Fibroblast of villous mesenchyme (primary cell): ENCODE measurements at regions not wholly inside any gene's neighbourhood (a gene's known extent, or its start where the extent isn't known, plus 50 kb on each side); places are given as distances from the start of the nearest gene placed in this dataset.

Experiments used
- DNase-seq: peaks from one replicate; pipeline ENCODE4 v3.0.0-alpha.2; 2010; ENCODE audit warnings: low read depth
- H3K4me3 ChIP-seq: 2 replicates; pipeline ENCODE4 v1.5.1; 2011; ENCODE audit warnings: low read depth, mild to moderate bottlenecking, low read length
- TF ChIP-seq, protein P1 (sequence below): IDR thresholded peaks from 2 replicates; pipeline ENCODE4 v1.5.1; 2012; ENCODE audit warnings: low read depth, mild to moderate bottlenecking, low read length; ENCODE audit not compliant: insufficient read depth

DNA sequence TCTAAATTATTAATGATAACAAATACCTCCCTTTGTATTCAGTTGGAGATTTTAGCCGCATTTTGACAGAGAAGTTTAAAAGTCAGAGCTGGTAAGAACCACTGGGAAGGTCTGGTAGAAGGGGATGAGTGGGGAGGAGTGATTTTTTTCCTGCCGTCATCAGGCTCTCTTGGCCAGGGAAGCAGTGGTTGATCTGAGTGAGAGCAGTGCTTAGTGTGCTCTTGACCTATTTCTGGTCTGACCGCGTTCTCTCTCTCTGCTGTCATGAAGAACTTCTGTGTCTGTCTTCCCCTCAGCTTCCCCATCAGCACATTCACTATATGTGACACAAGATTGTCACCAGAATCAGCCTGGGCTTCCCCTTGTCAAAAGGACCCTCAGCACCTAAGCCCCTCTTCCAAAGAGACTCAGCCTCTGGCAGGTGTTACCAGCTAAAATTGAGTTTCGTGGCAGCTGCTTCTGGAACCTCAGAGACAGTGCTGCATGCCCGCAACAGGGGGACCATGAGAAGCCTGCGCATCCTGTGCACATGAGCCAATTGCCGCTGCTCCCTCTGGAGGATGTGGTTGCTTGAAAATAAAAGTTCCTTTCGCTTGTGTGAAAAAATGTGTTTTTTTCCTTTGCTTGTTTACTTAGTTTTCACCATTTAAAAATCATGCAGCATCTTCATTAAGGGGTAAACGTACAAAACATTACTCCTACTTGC lies 268.9 kb downstream of the C4orf33 start:
- TF ChIP-seq, protein P1, sequence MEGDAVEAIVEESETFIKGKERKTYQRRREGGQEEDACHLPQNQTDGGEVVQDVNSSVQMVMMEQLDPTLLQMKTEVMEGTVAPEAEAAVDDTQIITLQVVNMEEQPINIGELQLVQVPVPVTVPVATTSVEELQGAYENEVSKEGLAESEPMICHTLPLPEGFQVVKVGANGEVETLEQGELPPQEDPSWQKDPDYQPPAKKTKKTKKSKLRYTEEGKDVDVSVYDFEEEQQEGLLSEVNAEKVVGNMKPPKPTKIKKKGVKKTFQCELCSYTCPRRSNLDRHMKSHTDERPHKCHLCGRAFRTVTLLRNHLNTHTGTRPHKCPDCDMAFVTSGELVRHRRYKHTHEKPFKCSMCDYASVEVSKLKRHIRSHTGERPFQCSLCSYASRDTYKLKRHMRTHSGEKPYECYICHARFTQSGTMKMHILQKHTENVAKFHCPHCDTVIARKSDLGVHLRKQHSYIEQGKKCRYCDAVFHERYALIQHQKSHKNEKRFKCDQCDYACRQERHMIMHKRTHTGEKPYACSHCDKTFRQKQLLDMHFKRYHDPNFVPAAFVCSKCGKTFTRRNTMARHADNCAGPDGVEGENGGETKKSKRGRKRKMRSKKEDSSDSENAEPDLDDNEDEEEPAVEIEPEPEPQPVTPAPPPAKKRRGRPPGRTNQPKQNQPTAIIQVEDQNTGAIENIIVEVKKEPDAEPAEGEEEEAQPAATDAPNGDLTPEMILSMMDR = no peak
- H3K4me3 ChIP-seq = no peak overlapping the region
- DNase-seq = no peak

DNA sequence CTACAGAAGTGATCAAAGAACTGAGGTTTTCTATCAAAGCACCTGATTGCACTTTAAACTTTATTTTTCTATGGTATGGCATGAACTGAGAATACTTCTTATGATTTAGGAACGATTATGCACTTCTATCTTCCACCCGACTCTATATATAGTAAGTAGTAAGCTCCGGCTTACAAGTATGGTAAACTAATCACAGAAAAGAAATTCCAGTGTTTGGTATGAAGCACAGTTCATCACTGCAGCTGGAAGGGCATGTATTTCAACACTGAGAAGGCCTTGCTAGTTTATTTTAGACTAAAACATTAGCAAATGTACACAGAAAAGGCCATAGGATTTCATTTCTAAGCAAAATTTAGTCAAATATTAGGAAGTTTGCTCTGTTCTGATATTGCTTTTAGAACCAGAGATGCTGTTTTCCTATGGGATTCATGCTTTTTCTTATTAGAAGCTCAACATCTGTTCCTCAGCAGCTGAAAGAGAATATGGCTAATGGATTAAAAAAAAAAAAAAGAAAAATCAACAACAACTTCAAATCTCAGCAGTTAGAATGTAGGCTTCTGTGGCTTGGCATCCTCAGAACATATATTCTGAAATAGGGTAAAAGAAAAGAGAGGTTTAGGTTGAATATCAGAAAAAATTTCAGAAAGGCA lies 273.5 kb downstream of the C4orf33 start:
- no peak overlapping the region for H3K4me3 ChIP-seq
- TF ChIP-seq, protein P1 = no peak
- DNase-seq = no peak

DNA sequence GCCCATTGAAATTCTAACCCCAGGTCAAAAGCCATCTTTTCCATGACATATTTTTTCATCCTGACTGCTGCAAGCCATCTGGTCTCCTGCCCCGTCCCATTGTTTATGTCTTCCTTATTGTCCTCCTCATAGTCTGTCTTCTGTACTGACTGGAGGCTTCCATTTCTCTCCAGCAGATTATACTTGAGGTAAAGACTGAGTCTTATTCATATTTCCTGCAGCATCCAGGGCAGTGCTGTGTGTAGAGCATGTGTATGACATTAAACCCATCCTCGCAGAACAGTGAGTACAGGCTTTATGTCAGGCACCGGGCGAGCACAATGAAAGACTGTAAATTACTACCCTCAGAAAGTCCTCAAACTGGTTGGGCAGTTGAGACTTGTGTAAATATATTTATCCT lies 275.1 kb downstream of the C4orf33 start:
- TF ChIP-seq, protein P1 = no peak
- no peak for DNase-seq
- no peak overlapping the region for H3K4me3 ChIP-seq

DNA sequence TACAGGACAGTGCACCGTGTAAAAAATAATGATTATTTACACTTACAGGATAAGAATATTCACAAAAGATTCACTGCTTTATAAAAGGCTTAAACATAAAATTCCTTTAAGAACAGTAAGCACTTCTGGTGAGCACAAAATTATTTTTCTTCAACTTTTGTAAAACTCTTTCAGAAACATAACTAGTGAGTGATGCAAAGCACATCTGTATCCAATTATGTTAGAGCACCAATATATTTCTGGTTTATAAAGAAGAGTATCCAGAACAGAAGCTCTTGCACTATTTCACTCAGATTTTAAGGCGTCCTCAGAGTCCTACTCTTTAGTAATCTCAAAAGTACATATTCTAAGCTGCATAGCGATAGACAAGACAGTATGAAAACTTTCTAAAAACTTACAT lies 276.0 kb downstream of the C4orf33 start:
- DNase-seq = no peak
- TF ChIP-seq, protein P1 = no peak
- H3K4me3 ChIP-seq = no peak overlapping the region

DNA sequence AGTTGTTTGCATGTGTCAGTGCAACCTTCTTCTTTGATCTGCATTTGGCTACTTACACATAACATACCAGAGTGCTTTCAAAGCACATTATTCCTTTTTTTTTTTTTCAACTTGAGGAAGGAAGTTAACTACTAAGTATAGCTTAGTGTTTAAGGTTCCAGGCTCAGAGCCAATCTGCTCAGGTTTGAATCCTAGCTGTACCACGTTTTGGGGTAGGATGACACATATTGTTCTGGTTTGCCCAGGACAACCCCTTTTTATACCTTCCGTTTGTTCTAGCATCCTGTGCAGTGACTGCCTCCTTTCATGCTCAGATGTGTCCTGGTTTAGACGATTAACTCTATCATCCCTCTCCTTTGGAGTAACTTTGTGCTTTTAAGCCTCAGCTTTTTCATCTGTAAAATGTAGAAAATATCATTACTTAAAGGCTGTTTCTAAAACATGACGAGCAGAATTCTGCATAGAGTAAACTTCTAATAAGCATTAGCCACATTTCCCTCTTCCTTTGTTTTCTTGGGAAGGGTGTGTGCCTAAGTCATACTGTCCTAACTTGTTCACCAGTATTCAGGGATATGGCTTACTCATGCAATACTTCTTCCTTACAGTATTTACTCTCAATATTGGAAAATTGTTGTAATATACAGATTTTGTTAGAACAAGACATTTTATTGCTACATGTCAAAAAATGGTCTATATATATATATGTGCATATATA lies 281.3 kb downstream of the C4orf33 start:
- no peak for DNase-seq
- H3K4me3 ChIP-seq = no peak overlapping the region
- TF ChIP-seq, protein P1 = no peak

DNA sequence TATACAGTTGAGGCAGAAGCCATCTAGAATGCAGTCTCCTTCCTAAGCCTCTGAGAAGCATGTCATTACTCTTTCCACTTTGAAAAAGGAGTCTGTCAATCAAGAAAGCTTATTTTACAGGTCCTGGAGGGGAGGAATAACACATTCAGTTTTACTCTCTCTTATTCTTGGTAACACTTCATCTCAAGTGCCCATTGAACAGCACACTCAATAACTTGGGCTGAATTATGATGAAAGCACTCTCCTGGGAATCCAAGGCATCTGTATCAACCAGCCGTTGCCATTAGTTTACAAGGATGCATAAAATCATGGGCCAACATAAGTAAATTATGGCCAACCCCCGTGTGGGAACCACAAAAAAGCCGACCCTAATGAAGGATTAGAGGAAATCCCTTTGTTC lies 282.4 kb downstream of the C4orf33 start:
- H3K4me3 ChIP-seq = no peak overlapping the region
- TF ChIP-seq, protein P1 = no peak
- no peak for DNase-seq
